Endothelial cell of umbilical vein (primary cell): ENCODE measurements at regions not wholly inside any gene's neighbourhood (a gene's known extent, or its start where the extent isn't known, plus 50 kb on each side); places are given as distances from the start of the nearest gene placed in this dataset.
"Not testable (repeated sequence)": the region's sequence is repeated elsewhere in the genome, so short reads cannot be mapped to it uniquely, and the experiment has no call there.

ENCODE experiments used
- BruUV-seq: library from RNA; stranded (reverse); fragments of 400-500 nt; replicated peaks from 2 replicates; lab custom pipeline; 2021; lab: Mats Ljungman, UMichigan
- CTCF ChIA-PET: fragments of 300-600, 350-600 bp; sonication (Branson Sonifier 250); formaldehyde crosslinking; loops from one replicate; lab custom pipeline; 2021; ENCODE audit warnings: antibody characterized with exemption, inconsistent platforms; lab: Charles Lee
- POLR2A ChIA-PET: fragments of 300-600, 350-600 bp; sonication (Branson Sonifier 250); formaldehyde crosslinking; loops from one replicate; lab custom pipeline; 2021; ENCODE audit warnings: antibody characterized with exemption, inconsistent platforms; lab: Charles Lee
- DNase-seq: peaks from one replicate; pipeline ENCODE4 v3.0.0-alpha.2; 2011; ENCODE audit warnings: low read depth, low spot score
- FAIRE-seq: peaks from 2 replicates; lab custom pipeline; 2011; peaks lifted over from hg19 to GRCh38; lab: Jason Lieb, UNC
- H2AFZ ChIP-seq: 2 replicates; pipeline ENCODE4 v1.6.0; 2012; ENCODE audit warnings: low read depth, low read length, control low read depth, inconsistent platforms
- H3K27ac ChIP-seq: 2 replicates; pipeline ENCODE4 v1.5.1; 2011; ENCODE audit warnings: low read depth, mild to moderate bottlenecking, control low read depth, low read length, moderate library complexity; ENCODE audit not compliant: insufficient read depth
- H3K27me3 ChIP-seq, 2 experiments: 2 replicates each; pipeline versions ENCODE4 v1.6.0 to v1.6.1; 2011; ENCODE audit warnings: low read length in 2 of 2, mixed read lengths in 1 of 2; ENCODE audit not compliant: control insufficient read depth in 2 of 2, insufficient read depth in 2 of 2
- H3K36me3 ChIP-seq, 2 experiments: 2 replicates in 1 of 2; 3 replicates in 1 of 2; pipeline ENCODE4 v1.5.1; 2011; ENCODE audit warnings: low read length in 2 of 2, mild to moderate bottlenecking in 1 of 2, moderate library complexity in 1 of 2; ENCODE audit not compliant: control insufficient read depth in 2 of 2, insufficient read depth in 2 of 2; ENCODE audit errors: extremely low read depth in 1 of 2
- H3K4me1 ChIP-seq: 3 replicates; pipeline ENCODE4 v1.5.1; 2011; ENCODE audit warnings: mild to moderate bottlenecking, low read length; ENCODE audit not compliant: control insufficient read depth, insufficient read depth; ENCODE audit errors: extremely low read depth
- H3K4me2 ChIP-seq: 2 replicates; pipeline ENCODE4 v1.6.1; 2011; ENCODE audit warnings: low read length, control low read depth, mixed read lengths; ENCODE audit not compliant: insufficient read depth
- H3K4me3 ChIP-seq, 3 experiments: fragments of 200-600 bp in 1 of 3; sonication (generic), shearing (Covaris generic) in 1 of 3; replicated peaks in 1 of 3; 2 replicates each; pipeline ENCODE4 v1.5.1; 2011 to 2016; ENCODE audit warnings: control low read depth in 3 of 3, low read length in 3 of 3, mild to moderate bottlenecking in 2 of 3, inconsistent platforms in 1 of 3, low read depth in 1 of 3, moderate library complexity in 1 of 3; ENCODE audit not compliant: insufficient read depth in 1 of 3
- H3K79me2 ChIP-seq: 2 replicates; pipeline ENCODE4 v1.6.0; 2012; ENCODE audit warnings: low read length, inconsistent platforms; ENCODE audit not compliant: control insufficient read depth, insufficient read depth
- H3K9ac ChIP-seq: replicated peaks from 2 replicates; pipeline ENCODE3; 2011; ENCODE audit warnings: low read length, control low read depth; ENCODE audit not compliant: insufficient read depth; ENCODE audit errors: extremely low read depth
- H3K9me1 ChIP-seq: replicated peaks from 3 replicates; pipeline ENCODE4 v1.6.0; 2011; ENCODE audit warnings: mild to moderate bottlenecking, low read length; ENCODE audit not compliant: control insufficient read depth, insufficient read depth; ENCODE audit errors: extremely low read depth
- H3K9me3 ChIP-seq: replicated peaks from 2 replicates; pipeline ENCODE4 v1.5.1; 2012; ENCODE audit warnings: low read length, inconsistent platforms; ENCODE audit not compliant: control insufficient read depth, insufficient read depth
- H4K20me1 ChIP-seq: replicated peaks from 2 replicates; pipeline ENCODE3; 2011; ENCODE audit warnings: mild to moderate bottlenecking, low read length; ENCODE audit not compliant: control insufficient read depth, insufficient read depth; ENCODE audit errors: extremely low read depth
- FOS ChIP-seq: IDR thresholded peaks from 2 replicates; pipeline ENCODE4 v1.6.1; 2011; ENCODE audit warnings: mild to moderate bottlenecking, low read length, moderate library complexity, borderline replicate concordance; ENCODE audit not compliant: insufficient read depth
- GATA2 ChIP-seq: IDR thresholded peaks from 2 replicates; pipeline ENCODE4 v1.7.0; 2011; ENCODE audit warnings: low read depth, mild to moderate bottlenecking, moderate library complexity, mixed read lengths, low read length; ENCODE audit not compliant: insufficient read length, insufficient read depth
- MYC ChIP-seq: IDR thresholded peaks from one replicate; pipeline ENCODE4 v1.6.1; 2011; ENCODE audit warnings: mild to moderate bottlenecking, low read depth, low read length
- dilution Hi-C: fragments of 300-500 bp; cut with MboI; formaldehyde crosslinking; loops from one replicate; pipeline ENCODE4 v1.15.0; 2019; ENCODE audit warnings: low sequenced_read_pairs; ENCODE audit not compliant: extremely low pct_ligation_motif_present
- intact Hi-C: fragments of 100-400 bp; cut with micrococcal nuclease; formaldehyde crosslinking; loops from one replicate; pipeline ENCODE4 v1.10.0; 2022

GRCh38 chr9:117938896-117939295 is 234.7 kb downstream of the TLR4 start:
- Histone ChIP-seq H3K9me3 (no peaks in the 10 kb centered on the region), H3K9ac (no peak overlapping the region), H3K27me3 (no peaks in the 10 kb centered on the region), H3K9me1 (no peaks in the 10 kb centered on the region), H3K4me3 (no peak overlapping the region), H4K20me1 (no peaks in the 10 kb centered on the region), H3K27ac (no peak overlapping the region), H3K36me3 (no peaks in the 10 kb centered on the region), H3K79me2 (no peaks in the 10 kb centered on the region), H3K4me1 (no peaks in the 10 kb centered on the region), H3K4me2 (no peak overlapping the region), H2AFZ (no peak overlapping the region)
- no peak for TF ChIP-seq MYC
- no peak for TF ChIP-seq GATA2
- TF ChIP-seq FOS, result no peak
- no peak for FAIRE-seq
- POLR2A ChIA-PET, result no interaction called here
- BruUV-seq, result no TSS peak
- intact Hi-C loops, result no loop called here
- CTCF ChIA-PET, result no interaction called here
- dilution Hi-C loops, result no loop called here
- no peak for DNase-seq

GRCh38 chr9:117944750-117945149 is 240.5 kb downstream of the TLR4 start:
- DNase-seq, H3K79me2 ChIP-seq, POLR2A ChIA-PET, H3K36me3 ChIP-seq, H3K27ac ChIP-seq, dilution Hi-C loops, H3K4me1 ChIP-seq, H3K4me2 ChIP-seq, H3K9me1 ChIP-seq, H3K4me3 ChIP-seq, H3K9ac ChIP-seq, intact Hi-C loops, H2AFZ ChIP-seq, FAIRE-seq, BruUV-seq, CTCF ChIA-PET, H3K27me3 ChIP-seq, H4K20me1 ChIP-seq, H3K9me3 ChIP-seq: not testable (repeated sequence)
